SH-SY5Y (cell line): ENCODE measurements at regions not wholly inside any gene's neighbourhood (a gene's known extent, or its start where the extent isn't known, plus 50 kb on each side); places are given as distances from the start of the nearest gene placed in this dataset.

Source experiments
- GATA2 ChIP-seq: IDR thresholded peaks from 2 replicates; pipeline ENCODE4 v1.6.1; 2011; ENCODE audit warnings: mild to moderate bottlenecking, low read depth, low read length
- GATA3 ChIP-seq: IDR thresholded peaks from 2 replicates; pipeline ENCODE4 v1.6.1; 2011; ENCODE audit warnings: low read depth, mild to moderate bottlenecking, low read length, moderate library complexity

DNA sequence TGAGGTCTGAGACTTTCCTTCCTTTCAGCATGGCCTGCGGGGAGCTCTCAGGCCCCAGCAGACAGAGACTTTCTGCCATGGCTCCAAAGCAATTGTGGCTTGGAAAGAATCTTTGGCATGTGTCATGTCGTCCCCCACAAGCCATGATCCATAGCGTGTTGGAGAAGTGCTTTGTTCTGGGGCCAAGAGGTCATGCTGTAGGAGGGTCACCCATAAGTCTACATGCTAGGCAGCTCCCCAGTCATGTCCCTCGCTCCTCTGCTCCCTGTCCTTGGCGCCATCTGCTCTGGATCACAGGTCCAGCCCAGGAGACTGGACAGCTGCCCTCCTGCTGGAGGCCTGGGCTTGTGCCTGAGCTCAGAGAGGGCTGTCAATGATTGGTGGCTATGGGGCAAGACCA lies 78.8 kb upstream of the LCLAT1 start:
- no peak for TF ChIP-seq GATA2
- TF ChIP-seq GATA3, result no peak

- TF ChIP-seq GATA2, result no peak
- TF ChIP-seq GATA3, result no peak
These were observed 75.9 kb upstream of the LCLAT1 start for GRCh38 chr2:30371028-30371689.

DNA sequence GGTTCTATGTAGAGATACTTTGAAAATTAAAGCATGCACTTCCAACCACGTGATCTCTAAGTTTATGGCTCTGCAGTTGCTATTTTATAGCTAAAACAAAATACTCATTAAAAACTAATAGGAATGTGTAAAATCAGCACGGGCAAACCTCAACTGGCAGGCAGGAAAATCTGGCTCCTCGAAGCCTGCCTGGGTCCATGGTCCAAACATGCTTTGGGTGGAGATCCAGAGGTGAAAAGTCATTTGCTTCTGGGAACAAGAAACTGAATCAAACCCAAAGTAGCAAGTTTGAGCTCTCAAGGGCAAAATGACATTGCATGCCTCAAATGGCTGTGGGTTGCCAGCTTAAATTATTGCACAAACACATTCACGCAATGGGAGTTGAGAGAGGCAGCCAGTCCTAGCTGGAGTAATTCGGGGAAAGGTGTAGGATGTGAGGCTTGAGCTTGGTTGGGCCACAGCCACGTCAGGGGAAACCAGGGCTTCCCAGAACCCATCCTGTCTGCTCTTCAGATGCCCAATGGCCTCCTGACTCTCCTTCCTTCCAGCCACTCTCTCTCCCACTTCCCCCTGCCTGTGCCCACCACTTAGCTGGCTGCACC lies 75.2 kb upstream of the LCLAT1 start:
- no peak for TF ChIP-seq GATA2
- TF ChIP-seq GATA3, result no peak

- no peak for TF ChIP-seq GATA2
- no peak for TF ChIP-seq GATA3
These were observed 74.2 kb upstream of the LCLAT1 start for GRCh38 chr2:30372826-30373225.

GRCh38 chr2:30373881-30374302 lies 73.2 kb upstream of the LCLAT1 start:
- no peak for TF ChIP-seq GATA3
- TF ChIP-seq GATA2, result no peak

DNA sequence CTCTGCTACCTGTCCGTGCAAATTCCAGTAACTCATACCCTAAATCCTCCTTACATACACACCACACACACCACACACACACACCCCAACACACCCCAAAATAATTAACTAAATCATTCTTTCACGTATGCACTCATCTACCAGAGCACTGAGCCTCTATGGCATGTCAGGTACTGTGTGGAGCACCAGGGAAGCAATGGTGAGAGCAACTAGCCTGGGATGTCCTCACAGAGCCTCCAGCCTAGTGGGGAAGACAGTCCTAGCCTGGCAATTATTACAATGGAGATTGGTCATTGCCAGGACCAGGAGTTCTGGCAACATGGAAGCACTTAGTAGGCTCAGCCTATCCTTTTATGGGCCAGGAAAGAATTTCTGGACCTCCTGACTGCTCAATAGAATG lies 72.7 kb upstream of the LCLAT1 start:
- TF ChIP-seq GATA3, result no peak
- no peak for TF ChIP-seq GATA2

GRCh38 chr2:30375915-30376314 lies 71.1 kb upstream of the LCLAT1 start:
- no peak for TF ChIP-seq GATA2
- no peak for TF ChIP-seq GATA3

- TF ChIP-seq GATA3 (no peak), GATA2 (no peak)
These were observed 67.6 kb upstream of the LCLAT1 start for GRCh38 chr2:30379481-30379880.

DNA sequence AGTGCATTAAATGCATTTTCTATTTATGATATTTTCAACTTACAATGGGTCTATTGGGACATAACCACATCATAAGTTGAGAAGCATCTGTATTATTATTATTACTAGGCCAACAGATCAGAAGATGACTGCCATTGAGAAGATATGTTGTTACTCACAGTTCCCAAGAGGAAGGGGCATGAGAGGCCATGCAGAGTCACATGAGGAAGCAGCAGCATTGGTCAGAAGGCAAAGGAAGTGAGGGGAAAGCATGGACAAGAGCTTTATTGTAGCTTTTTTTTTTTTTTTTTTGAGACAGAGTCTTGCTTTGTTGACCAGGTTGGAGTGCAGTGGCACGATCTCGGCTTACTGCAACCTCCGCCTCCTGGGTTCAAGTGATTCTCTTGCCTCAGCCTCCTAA lies 66.2 kb upstream of the LCLAT1 start:
- TF ChIP-seq GATA2 (no peak), GATA3 (no peak)

GRCh38 chr2:30382162-30382783 lies 64.8 kb upstream of the LCLAT1 start:
- TF ChIP-seq GATA2, result no peak
- TF ChIP-seq GATA3, result no peak

DNA sequence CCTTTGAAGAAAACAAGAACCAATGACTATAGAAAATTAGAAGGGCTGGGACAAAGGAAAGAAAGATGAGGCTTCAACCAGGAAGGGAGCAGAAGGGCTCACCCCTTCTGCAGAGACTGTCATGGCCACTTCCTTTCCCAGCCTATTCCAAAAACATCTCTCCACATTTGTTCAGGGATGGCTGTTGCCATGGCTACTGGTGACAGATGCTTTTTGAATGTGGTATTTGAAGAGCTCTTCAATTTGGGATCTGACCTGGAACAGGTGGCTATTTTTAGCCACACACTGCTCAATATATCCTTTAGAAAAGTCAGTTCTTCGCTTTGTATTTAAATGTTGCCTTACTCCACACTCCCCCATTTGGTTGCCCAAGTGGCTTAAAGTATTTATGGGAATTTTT lies 64.1 kb upstream of the LCLAT1 start:
- no peak for TF ChIP-seq GATA3
- no peak for TF ChIP-seq GATA2

- TF ChIP-seq GATA2 (no peak), GATA3 (no peak)
These were observed 61.7 kb upstream of the LCLAT1 start for GRCh38 chr2:30385327-30385726.

GRCh38 chr2:30392097-30392496 lies 54.9 kb upstream of the LCLAT1 start:
- TF ChIP-seq GATA3 (no peak), GATA2 (no peak)

- TF ChIP-seq GATA2 (no peak), GATA3 (no peak)
These were observed 53.5 kb upstream of the LCLAT1 start for GRCh38 chr2:30393510-30393909.

DNA sequence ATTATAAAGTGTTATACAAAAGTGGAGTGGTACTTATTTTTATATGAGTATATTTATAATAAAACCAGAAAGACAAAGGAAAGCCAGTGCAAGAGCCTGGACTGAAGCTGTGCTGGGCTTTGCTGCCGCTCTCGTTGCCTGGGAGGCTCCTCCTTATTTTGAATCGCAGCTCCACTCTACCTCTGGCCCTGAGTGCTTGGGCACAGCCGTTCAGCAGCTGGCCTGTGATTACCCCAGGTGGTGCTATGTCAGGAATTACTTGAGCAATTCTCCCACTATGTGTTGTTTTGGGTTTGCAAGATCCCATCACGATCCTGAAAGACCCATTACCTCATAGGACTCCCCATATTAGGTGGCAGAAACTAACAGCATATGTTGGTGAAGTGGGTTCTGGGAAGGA lies 53.0 kb upstream of the LCLAT1 start:
- TF ChIP-seq GATA2, result no peak
- TF ChIP-seq GATA3, result no peak
